Esophagus (tissue), 2 donors: ENCODE measurements at regions not wholly inside any gene's neighbourhood (a gene's known extent, or its start where the extent isn't known, plus 50 kb on each side); places are given as distances from the start of the nearest gene placed in this dataset.

ENCODE experiments used
- H3K27ac ChIP-seq, 2 donors: one replicate each; pipeline ENCODE4 v1.5.1; 2013; ENCODE audit warnings: low read depth in 2 of 2, mild to moderate bottlenecking in 2 of 2, inconsistent platforms in 1 of 2, low read length in 1 of 2, moderate library complexity in 1 of 2
- H3K27me3 ChIP-seq, 2 donors: one replicate each; pipeline ENCODE4 v1.6.1; 2013; ENCODE audit warnings: low read length in 2 of 2, control low read depth in 1 of 2, mild to moderate bottlenecking in 1 of 2; ENCODE audit not compliant: insufficient read depth in 2 of 2, control insufficient read depth in 1 of 2
- H3K36me3 ChIP-seq, 2 donors: one replicate each; pipeline ENCODE4 v1.6.1; 2013; ENCODE audit warnings: low read length in 1 of 2; ENCODE audit not compliant: control insufficient read depth in 2 of 2, insufficient read depth in 2 of 2
- H3K4me1 ChIP-seq, 2 donors: one replicate each; pipeline ENCODE4 v1.6.1; 2013; ENCODE audit warnings: low read length in 1 of 2; ENCODE audit not compliant: control insufficient read depth in 2 of 2, insufficient read depth in 2 of 2
- H3K4me3 ChIP-seq, 2 donors: one replicate each; pipeline ENCODE4 v1.5.1; 2013; ENCODE audit warnings: low read length in 2 of 2, mild to moderate bottlenecking in 2 of 2, low read depth in 1 of 2, moderate library complexity in 1 of 2
- H3K9me3 ChIP-seq, 2 donors: one replicate each; pipeline ENCODE4 v1.6.1; 2013; ENCODE audit warnings: mild to moderate bottlenecking in 2 of 2, low read depth in 1 of 2, low read length in 1 of 2, moderate library complexity in 1 of 2; ENCODE audit not compliant: control insufficient read depth in 2 of 2, insufficient read depth in 1 of 2
- WGBS, 2 donors: extraction: QIAGEN DNeasy Blood & Tissue Kit; methylation state at CpG; one replicate each; pipeline ENCODE4 v1.1.7; 2013; 5-methylcytosine and 5-hydroxymethylcytosine counted together
- donor health status: healthy with polysubstance abuse.
- donor health status: Bipolar disorder and iron deficiency.

DNA sequence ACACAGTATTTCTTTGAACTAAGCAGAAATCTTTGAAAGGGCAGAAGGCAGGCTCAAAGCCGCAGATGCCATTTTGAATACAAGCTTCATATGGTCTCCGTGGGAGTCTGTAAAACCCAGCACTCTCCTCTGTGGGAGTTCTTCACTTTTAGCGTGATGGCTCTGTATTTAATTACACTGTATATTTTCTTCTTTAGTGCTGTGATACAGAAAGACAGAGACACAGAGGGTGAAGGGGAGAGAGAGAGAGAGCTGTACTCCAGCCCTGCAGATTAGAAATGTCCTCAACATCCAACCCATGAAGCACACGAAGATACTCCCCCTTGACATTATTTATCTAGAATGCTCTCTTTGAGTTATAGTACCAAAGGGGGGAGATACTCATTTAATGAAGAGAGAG is 752.6 kb upstream of the NR2F2 start:
- WGBS, 2 donors = 80 to 81% methylated on average over 4 of the region's 4 CpGs
- H3K36me3 ChIP-seq = no peaks in the 10 kb centered on the region
- no peaks in the 10 kb centered on the region for H3K27me3 ChIP-seq
- H3K4me1 ChIP-seq = no peaks in the 10 kb centered on the region
- no peaks in the 10 kb centered on the region for H3K9me3 ChIP-seq
- H3K4me3 ChIP-seq = no peak overlapping the region
- H3K27ac ChIP-seq = no peak overlapping the region

DNA sequence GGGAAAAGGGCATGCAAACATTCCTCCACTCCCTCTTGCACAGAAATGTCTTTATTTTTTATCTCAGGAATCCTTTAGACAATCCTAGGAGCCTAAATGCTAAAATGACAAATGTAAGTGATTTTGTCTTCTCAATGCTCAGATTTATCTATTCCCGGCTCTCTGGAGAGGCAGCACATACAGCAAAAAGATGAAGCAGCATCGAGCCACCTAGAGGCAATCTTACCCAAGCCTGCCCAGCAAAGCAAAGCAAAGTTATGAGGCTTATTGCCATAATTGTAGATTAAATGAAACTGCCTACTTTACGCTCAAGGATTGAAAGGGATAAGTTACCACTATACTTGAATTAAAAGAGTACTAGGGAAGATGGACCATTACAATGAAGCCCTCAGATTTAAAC is 750.4 kb upstream of the NR2F2 start:
- Histone ChIP-seq H3K4me3 (no peak overlapping the region), H3K9me3 (no peaks in the 10 kb centered on the region), H3K36me3 (no peaks in the 10 kb centered on the region), H3K4me1 (no peaks in the 10 kb centered on the region), H3K27ac (no peak overlapping the region), H3K27me3 (no peaks in the 10 kb centered on the region)
- 74 to 77% methylated on average over 3 of the region's 3 CpGs for WGBS, 2 donors

DNA sequence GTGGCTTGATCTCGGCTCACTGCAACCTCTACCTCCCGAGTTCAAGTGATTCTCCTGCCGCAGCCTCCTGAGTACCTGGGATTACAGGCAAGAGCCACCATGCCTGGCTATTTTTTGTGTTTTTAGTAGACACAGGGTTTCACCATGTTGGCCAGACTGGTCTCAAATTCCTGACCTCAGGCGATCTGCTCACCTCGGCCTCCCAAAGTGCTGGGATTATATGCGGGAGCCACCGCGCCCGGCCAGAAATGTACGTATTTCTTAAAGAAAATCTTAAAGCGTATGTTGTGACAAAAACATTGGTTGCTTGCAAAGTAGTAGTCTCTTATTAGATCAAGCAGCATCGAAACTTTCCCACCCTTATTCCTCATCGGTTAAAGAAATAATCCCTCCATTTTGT is 748.9 kb upstream of the NR2F2 start:
- Histone ChIP-seq H3K4me1 (no peaks in the 10 kb centered on the region), H3K36me3 (no peaks in the 10 kb centered on the region), H3K4me3 (no peak overlapping the region), H3K27ac (no peak overlapping the region), H3K9me3 (no peaks in the 10 kb centered on the region), H3K27me3 (no peaks in the 10 kb centered on the region)
- WGBS, 2 donors = 88 to 93% methylated on average over 13 of the region's 13 CpGs

DNA sequence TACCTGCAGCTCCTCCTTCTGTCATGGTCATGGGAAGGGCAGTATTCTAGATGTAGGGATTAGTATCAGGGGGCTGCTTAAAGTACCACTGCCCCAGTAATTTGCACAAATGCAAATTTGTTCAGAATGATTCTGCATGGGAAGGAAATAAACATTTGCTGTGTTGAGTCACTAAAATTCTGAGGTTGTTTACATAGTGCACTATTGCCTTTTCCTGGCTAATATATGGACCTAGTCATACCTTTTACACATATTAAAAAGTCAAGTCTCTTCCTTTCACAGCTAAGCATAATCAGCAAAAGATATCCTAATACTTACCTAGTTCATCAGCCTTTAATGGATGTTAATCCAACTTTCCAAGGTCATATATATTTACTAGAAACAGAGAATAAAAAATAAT is 746.4 kb upstream of the NR2F2 start:
- no peaks in the 10 kb centered on the region for H3K4me1 ChIP-seq
- no peaks in the 10 kb centered on the region for H3K9me3 ChIP-seq
- no peak overlapping the region for H3K4me3 ChIP-seq
- H3K27ac ChIP-seq = no peak overlapping the region
- H3K36me3 ChIP-seq = no peaks in the 10 kb centered on the region
- no peaks in the 10 kb centered on the region for H3K27me3 ChIP-seq

DNA sequence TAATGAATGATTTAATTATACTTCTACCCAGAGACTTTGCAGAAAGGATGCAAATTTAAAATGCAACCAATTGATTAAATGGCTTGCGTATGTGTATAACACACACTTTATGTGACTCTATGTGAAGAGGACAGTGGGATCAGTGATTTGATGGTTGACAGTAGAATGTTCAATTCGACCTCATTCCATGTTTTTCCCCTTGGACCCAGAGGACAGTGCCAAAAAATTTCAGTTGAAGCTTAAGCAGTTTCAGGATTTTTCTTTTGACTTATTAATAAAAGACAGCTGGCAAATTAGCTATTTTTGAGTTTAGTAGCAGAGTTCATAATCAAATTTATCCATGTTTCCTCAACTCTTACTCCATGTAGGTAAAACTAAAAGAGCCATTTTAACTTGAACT is 742.4 kb upstream of the NR2F2 start:
- WGBS, 2 donors = 71% methylated on average over 2 of the region's 2 CpGs
- Histone ChIP-seq H3K9me3 (no peaks in the 10 kb centered on the region), H3K27me3 (no peaks in the 10 kb centered on the region), H3K4me3 (no peak overlapping the region), H3K4me1 (no peaks in the 10 kb centered on the region), H3K36me3 (no peaks in the 10 kb centered on the region), H3K27ac (no peak overlapping the region)

DNA sequence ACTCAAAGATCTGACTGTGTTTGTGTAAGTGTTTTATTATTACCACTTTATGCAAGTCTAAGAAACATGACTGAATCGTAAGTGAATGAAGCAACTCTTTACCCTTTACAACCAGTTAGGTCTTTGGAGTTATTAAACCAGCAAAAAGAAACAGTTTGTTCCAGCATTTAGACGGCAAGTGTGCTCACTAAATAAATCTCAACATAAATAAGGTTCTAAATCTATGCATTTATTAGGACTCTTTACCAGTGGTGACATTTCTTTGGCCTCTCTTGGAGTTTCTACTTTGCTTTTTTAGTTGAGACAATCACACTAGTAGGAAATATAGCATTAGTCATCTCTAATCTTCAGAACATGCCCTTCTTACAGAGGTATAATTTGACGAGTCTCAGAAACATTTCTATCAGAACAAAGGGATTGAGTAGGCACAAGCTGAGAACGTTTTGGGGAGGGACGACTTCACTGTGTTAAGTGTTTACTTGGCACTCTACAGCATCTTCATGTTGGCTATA is 739.9 kb upstream of the NR2F2 start:
- 30 to 38% methylated on average over 5 of the region's 5 CpGs for WGBS, 2 donors
- Histone ChIP-seq H3K4me1 (no peaks in the 10 kb centered on the region), H3K4me3 (no peak overlapping the region), H3K27ac (no peak overlapping the region), H3K36me3 (no peaks in the 10 kb centered on the region), H3K9me3 (no peaks in the 10 kb centered on the region), H3K27me3 (no peaks in the 10 kb centered on the region)

DNA sequence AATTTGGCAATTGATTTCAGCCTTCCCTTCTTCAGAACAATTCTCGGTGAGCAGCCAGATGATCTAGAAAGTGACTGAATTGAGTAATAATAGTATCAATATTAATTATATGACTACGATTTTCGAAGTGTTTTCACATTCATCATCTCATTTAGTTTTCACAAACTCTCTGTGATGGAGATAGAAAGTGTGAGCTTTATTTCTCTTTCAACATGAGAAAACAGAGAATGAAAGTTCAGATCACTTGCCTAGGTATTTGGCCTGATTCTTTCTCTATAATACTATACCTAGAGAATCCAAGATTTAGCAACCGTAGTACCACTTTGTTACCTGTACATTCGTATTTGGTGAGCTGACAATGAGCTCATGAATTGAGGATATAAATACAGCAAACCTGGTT is 739.2 kb upstream of the NR2F2 start:
- no peak overlapping the region for H3K4me3 ChIP-seq
- WGBS, 2 donors = 79 to 83% methylated on average over 5 of the region's 5 CpGs
- H3K4me1 ChIP-seq = no peaks in the 10 kb centered on the region
- H3K27ac ChIP-seq = no peak overlapping the region
- H3K27me3 ChIP-seq = no peaks in the 10 kb centered on the region
- no peaks in the 10 kb centered on the region for H3K9me3 ChIP-seq
- H3K36me3 ChIP-seq = no peaks in the 10 kb centered on the region

DNA sequence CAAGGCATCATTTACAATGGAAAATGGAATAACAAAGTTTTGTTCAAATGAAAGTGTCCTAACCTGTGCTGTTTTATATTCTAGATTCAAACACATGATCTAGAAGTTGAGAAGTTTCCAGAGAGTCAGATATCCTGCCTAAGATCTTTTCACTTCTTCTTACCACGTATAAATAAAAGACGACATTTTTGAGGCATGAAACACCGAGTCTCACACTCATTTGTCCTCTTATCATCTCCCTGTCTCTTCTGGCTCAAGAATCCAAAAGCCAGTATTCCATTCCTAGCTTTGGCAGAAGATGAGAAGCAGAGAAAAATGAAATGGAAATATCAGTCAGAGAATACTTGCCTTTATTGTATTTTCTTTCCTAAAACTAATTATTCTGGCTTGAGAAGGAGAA is 738.6 kb upstream of the NR2F2 start:
- 62 to 72% methylated on average over 3 of the region's 3 CpGs for WGBS, 2 donors

DNA sequence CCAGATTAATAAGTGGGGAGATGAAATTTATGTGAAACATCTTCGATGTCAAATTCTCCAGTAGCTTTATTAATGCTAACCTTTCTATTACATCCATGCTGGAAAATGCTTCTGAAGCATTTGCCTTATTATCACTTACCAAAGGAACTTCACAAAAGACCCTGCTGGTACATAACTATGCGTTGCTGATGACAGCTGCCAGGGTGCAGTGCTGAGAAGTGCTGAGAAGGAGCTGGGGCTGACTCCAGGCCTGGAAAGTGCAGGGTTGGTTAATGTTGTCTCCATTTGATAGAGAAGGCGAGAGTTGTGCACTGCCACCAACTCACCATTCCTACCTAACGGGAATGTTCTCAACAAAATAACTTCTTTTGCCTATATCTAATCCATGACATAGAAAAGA is 736.0 kb upstream of the NR2F2 start:
- H3K4me1 ChIP-seq = no peaks in the 10 kb centered on the region
- no peaks in the 10 kb centered on the region for H3K36me3 ChIP-seq
- no peaks in the 10 kb centered on the region for H3K27me3 ChIP-seq
- no peak overlapping the region for H3K27ac ChIP-seq
- no peaks in the 10 kb centered on the region for H3K9me3 ChIP-seq
- WGBS, 2 donors = 83 to 88% methylated on average over 4 of the region's 4 CpGs
- H3K4me3 ChIP-seq = no peak overlapping the region

More for the DNA sequence above, 738.6 kb upstream of the NR2F2 start:
- H3K27ac ChIP-seq = no peak overlapping the region
- H3K4me1 ChIP-seq = no peaks in the 10 kb centered on the region
- H3K27me3 ChIP-seq = no peaks in the 10 kb centered on the region
- no peaks in the 10 kb centered on the region for H3K9me3 ChIP-seq
- no peak overlapping the region for H3K4me3 ChIP-seq
- no peaks in the 10 kb centered on the region for H3K36me3 ChIP-seq

DNA sequence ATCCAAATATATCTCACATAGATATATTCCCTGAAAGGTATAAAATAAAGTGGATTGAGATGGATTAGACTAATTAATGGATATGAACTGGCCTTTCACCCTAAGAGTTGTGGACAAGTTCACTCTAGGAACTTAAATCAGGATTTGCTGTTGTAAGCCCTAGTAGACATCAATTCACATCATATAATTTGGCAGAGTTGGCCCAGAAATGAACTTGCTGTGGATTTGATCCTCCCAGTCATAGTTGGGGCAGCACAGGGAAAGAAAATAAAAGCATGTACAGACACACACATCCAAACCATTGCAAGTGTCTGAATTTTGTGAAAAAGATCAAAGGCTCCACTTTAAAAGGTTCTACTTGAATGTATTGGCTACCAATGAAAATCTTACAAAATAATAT is 734.7 kb upstream of the NR2F2 start:
- no peak overlapping the region for H3K27ac ChIP-seq
- no peaks in the 10 kb centered on the region for H3K9me3 ChIP-seq
- no peaks in the 10 kb centered on the region for H3K36me3 ChIP-seq
- no peaks in the 10 kb centered on the region for H3K27me3 ChIP-seq
- H3K4me3 ChIP-seq = no peak overlapping the region
- no peaks in the 10 kb centered on the region for H3K4me1 ChIP-seq
